HG02642 (cell line): ENCODE measurements at regions not wholly inside any gene's neighbourhood (a gene's known extent, or its start where the extent isn't known, plus 50 kb on each side); places are given as distances from the start of the nearest gene placed in this dataset.
"Not testable (repeated sequence)": the region's sequence is repeated elsewhere in the genome, so short reads cannot be mapped to it uniquely, and the experiment has no call there.

Experiments
- ATAC-seq: cut with Tn5 transposase; IDR thresholded peaks from one replicate; pipeline ENCODE4 v1.9.1; 2021; ENCODE audit warnings: mild to moderate bottlenecking; ENCODE audit not compliant: unreplicated experiment, poor library complexity

GRCh38 chr14:40762177-40762576 is 844.5 kb upstream of the LRFN5 start:
- ATAC-seq: no peak

- no peak for ATAC-seq
Observed at GRCh38 chr14:40760704-40761103, 846.0 kb upstream of the LRFN5 start.

GRCh38 chr14:40758076-40758475 is 848.6 kb upstream of the LRFN5 start:
- no peak for ATAC-seq

- ATAC-seq: no peak
Observed at GRCh38 chr14:40757376-40757950, 849.2 kb upstream of the LRFN5 start.

GRCh38 chr14:40733206-40733605 is 873.5 kb upstream of the LRFN5 start:
- no peak for ATAC-seq

- no peak for ATAC-seq
Observed at GRCh38 chr14:40727107-40727506, 879.6 kb upstream of the LRFN5 start.

- ATAC-seq: no peak
Observed at GRCh38 chr14:40713387-40713786, 893.3 kb upstream of the LRFN5 start.

GRCh38 chr14:40697231-40697630 is 909.4 kb upstream of the LRFN5 start:
- no peak for ATAC-seq

- ATAC-seq: no peak
Observed at GRCh38 chr14:40694023-40694422, 912.7 kb upstream of the LRFN5 start.

- ATAC-seq: no peak
Observed at GRCh38 chr14:40691066-40691465, 915.6 kb upstream of the LRFN5 start.

- ATAC-seq: no peak
Observed at GRCh38 chr14:40685764-40686163, 920.9 kb upstream of the LRFN5 start.

- ATAC-seq: no peak
Observed at GRCh38 chr14:40684328-40684727, 922.3 kb upstream of the LRFN5 start.

GRCh38 chr14:40682131-40682913 is 924.4 kb upstream of the LRFN5 start:
- no peak for ATAC-seq

- ATAC-seq: no peak
Observed at GRCh38 chr14:40679256-40679655, 927.4 kb upstream of the LRFN5 start.

- ATAC-seq: not testable (repeated sequence)
Observed at GRCh38 chr14:40677206-40677605, 929.5 kb upstream of the LRFN5 start.

- no peak for ATAC-seq
Observed at GRCh38 chr14:40674502-40674901, 932.2 kb upstream of the LRFN5 start.

GRCh38 chr14:40656311-40656710 is 950.4 kb upstream of the LRFN5 start:
- no peak for ATAC-seq

GRCh38 chr14:40652089-40652691 is 954.5 kb upstream of the LRFN5 start:
- no peak for ATAC-seq

- ATAC-seq: no peak
Observed at GRCh38 chr14:40630471-40630870, 976.2 kb upstream of the LRFN5 start.

- ATAC-seq: not testable (repeated sequence)
Observed at GRCh38 chr14:40629551-40630137, 977.0 kb upstream of the LRFN5 start.

- ATAC-seq: no peak
Observed at GRCh38 chr14:40629144-40629543, 977.5 kb upstream of the LRFN5 start.
